GM23338 (cell line): ENCODE measurements at regions not wholly inside any gene's neighbourhood (a gene's known extent, or its start where the extent isn't known, plus 50 kb on each side); places are given as distances from the start of the nearest gene placed in this dataset.

ENCODE experiments used
- ATAC-seq: fragments of 200-7000 bp; cut with Tn5 transposase; 3 replicates; pipeline ENCODE4 v1.9.1; 2020
- DNase-seq: peaks from one replicate; pipeline ENCODE4 v3.0.0-alpha.2; 2015; ENCODE audit warnings: low spot score
- H2AFZ ChIP-seq: fragments of 200-600 bp; sonication (generic); 2 replicates; pipeline ENCODE4 v1.8.0; 2016; ENCODE audit warnings: antibody characterized with exemption, mild to moderate bottlenecking, moderate library complexity
- H3F3A ChIP-seq: fragments of 200-600 bp; sonication (generic); replicated peaks from 2 replicates; pipeline ENCODE4 v1.8.0; 2017; ENCODE audit warnings: antibody characterized with exemption, mixed run types, low read depth
- H3K27ac ChIP-seq: fragments of 200-600 bp; sonication (generic); 2 replicates; pipeline ENCODE4 v1.6.1; 2016; ENCODE audit warnings: low read depth
- H3K27me3 ChIP-seq: fragments of 200-600 bp; sonication (generic); 2 replicates; pipeline ENCODE4 v1.8.0; 2016; ENCODE audit warnings: mild to moderate bottlenecking, mixed run types, moderate library complexity; ENCODE audit not compliant: insufficient read depth
- H3K36me3 ChIP-seq: fragments of 200-600 bp; sonication (generic); 2 replicates; pipeline ENCODE4 v1.8.0; 2016; ENCODE audit warnings: mild to moderate bottlenecking; ENCODE audit not compliant: insufficient read depth
- H3K4me1 ChIP-seq: fragments of 200-600 bp; sonication (generic); 2 replicates; pipeline ENCODE4 v1.8.0; 2016; ENCODE audit warnings: mild to moderate bottlenecking, moderate library complexity; ENCODE audit not compliant: insufficient read depth
- H3K4me2 ChIP-seq: fragments of 200-600 bp; sonication (generic); 2 replicates; pipeline ENCODE4 v1.7.1; 2017; ENCODE audit warnings: mixed run types
- H3K4me3 ChIP-seq: fragments of 200-600 bp; sonication (generic); 2 replicates; pipeline ENCODE4 v1.6.1; 2016; ENCODE audit warnings: mixed run types
- H3K79me2 ChIP-seq: fragments of 200-600 bp; sonication (generic); replicated peaks from 2 replicates; pipeline ENCODE4 v1.8.0; 2017; ENCODE audit warnings: mild to moderate bottlenecking; ENCODE audit not compliant: insufficient read depth
- H3K9me2 ChIP-seq: fragments of 200-600 bp; sonication (generic); 2 replicates; pipeline ENCODE4 v1.8.0; 2017; ENCODE audit not compliant: insufficient read depth
- H4K20me1 ChIP-seq: fragments of 200-600 bp; sonication (generic); replicated peaks from 2 replicates; pipeline ENCODE4 v1.8.0; 2017; ENCODE audit warnings: mild to moderate bottlenecking; ENCODE audit not compliant: insufficient read depth
- H3K27ac Mint-ChIP-seq: 2 replicates; pipeline ENCODE4 v1.8.0; 2020; ENCODE audit warnings: inconsistent platforms, mild to moderate bottlenecking, moderate library complexity, mixed read lengths
- H3K27me3 Mint-ChIP-seq: 3 replicates; pipeline ENCODE4 v1.8.0; 2022; ENCODE audit warnings: low read depth, mild to moderate bottlenecking, moderate library complexity, mixed read lengths, inconsistent platforms; ENCODE audit not compliant: insufficient read depth, poor library complexity
- H3K36me3 Mint-ChIP-seq: 3 replicates; pipeline ENCODE4 v1.8.0; 2021; ENCODE audit warnings: low read depth, mild to moderate bottlenecking, inconsistent platforms, moderate library complexity, mixed read lengths
- H3K4me1 Mint-ChIP-seq: 3 replicates; pipeline ENCODE4 v1.8.0; 2020; ENCODE audit warnings: mild to moderate bottlenecking, inconsistent platforms, mixed read lengths
- H3K4me3 Mint-ChIP-seq: 3 replicates; pipeline ENCODE4 v1.8.0; 2021; ENCODE audit warnings: moderate library complexity, mild to moderate bottlenecking, inconsistent platforms, mixed read lengths
- H3K9me3 Mint-ChIP-seq: 3 replicates; pipeline ENCODE4 v1.8.0; 2020; ENCODE audit warnings: moderate library complexity, mild to moderate bottlenecking, inconsistent platforms, mixed read lengths
- NANOG ChIP-seq: IDR thresholded peaks from 2 replicates; pipeline ENCODE4 v1.6.1; 2016; ENCODE audit warnings: antibody characterized with exemption, borderline replicate concordance
- STAT1 ChIP-seq: IDR thresholded peaks from one replicate; pipeline ENCODE4 v1.6.1; 2016; ENCODE audit warnings: antibody characterized with exemption; ENCODE audit not compliant: unreplicated experiment
- TF ChIP-seq, protein P1 (sequence below), 2 experiments: fragments of 200-600 bp in 1 of 2; sonication (generic) in 1 of 2; conservative IDR thresholded peaks; 2 replicates each; pipeline versions ENCODE4 v1.5.1 to v1.6.1; 2016 to 2017; ENCODE audit warnings: antibody characterized with exemption in 2 of 2, low read depth in 2 of 2, mild to moderate bottlenecking in 2 of 2, moderate library complexity in 1 of 2
- TF ChIP-seq, protein P2 (sequence below): IDR thresholded peaks from one replicate; pipeline ENCODE4 v1.6.1; 2018; ENCODE audit warnings: antibody characterized with exemption; ENCODE audit not compliant: unreplicated experiment
- TF ChIP-seq, protein P3 (sequence below): IDR thresholded peaks from 2 replicates; pipeline ENCODE4 v1.6.1; 2016; ENCODE audit warnings: antibody characterized with exemption
- TF ChIP-seq, protein P4 (sequence below): fragments of 250-450 bp; sonication (Bioruptor Pico); IDR thresholded peaks from 2 replicates; pipeline ENCODE4 v1.5.0; 2020; ENCODE audit warnings: mild to moderate bottlenecking, moderate library complexity

DNA sequence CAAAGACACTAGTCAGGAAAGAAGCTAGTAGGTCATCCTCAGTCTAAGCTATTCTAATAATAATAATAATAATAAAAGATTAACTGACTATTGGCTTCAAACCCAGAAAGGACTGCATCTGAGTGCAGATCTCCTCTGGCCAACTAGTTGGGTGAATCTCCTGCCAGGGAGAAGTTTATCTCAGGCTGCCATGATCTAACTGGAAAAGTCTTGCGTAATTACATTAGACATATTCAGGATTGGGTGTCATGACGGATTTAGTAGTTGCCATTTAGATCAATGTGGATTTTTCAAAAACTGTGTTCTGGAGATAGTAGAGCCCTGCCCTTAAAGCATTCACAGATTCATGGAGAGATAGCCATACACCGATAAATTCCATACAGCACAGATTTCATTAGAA is 69.5 kb downstream of the KIF2B start:
- H2AFZ ChIP-seq: no peak overlapping the region
- no peaks in the 10 kb centered on the region for H3F3A ChIP-seq
- Mint-ChIP-seq H3K27ac (no peak overlapping the region), H3K27me3 (no peaks in the 10 kb centered on the region), H3K36me3 (peaks cover 5% of the 10 kb centered on the region; the same call in 1 of the 3 replicates), H3K9me3 (peaks cover 8% of the 10 kb centered on the region; the same call in 2 of the 3 replicates), H3K4me3 (no peak overlapping the region), H3K4me1 (no peaks in the 10 kb centered on the region)
- TF ChIP-seq STAT1 (no peak), NANOG (no peak)
- TF ChIP-seq, protein P1, sequence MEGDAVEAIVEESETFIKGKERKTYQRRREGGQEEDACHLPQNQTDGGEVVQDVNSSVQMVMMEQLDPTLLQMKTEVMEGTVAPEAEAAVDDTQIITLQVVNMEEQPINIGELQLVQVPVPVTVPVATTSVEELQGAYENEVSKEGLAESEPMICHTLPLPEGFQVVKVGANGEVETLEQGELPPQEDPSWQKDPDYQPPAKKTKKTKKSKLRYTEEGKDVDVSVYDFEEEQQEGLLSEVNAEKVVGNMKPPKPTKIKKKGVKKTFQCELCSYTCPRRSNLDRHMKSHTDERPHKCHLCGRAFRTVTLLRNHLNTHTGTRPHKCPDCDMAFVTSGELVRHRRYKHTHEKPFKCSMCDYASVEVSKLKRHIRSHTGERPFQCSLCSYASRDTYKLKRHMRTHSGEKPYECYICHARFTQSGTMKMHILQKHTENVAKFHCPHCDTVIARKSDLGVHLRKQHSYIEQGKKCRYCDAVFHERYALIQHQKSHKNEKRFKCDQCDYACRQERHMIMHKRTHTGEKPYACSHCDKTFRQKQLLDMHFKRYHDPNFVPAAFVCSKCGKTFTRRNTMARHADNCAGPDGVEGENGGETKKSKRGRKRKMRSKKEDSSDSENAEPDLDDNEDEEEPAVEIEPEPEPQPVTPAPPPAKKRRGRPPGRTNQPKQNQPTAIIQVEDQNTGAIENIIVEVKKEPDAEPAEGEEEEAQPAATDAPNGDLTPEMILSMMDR (conservative IDR thresholded peaks at IDR 0.05; ENCODE audit: low read depth in 2 of 2): no peak
- TF ChIP-seq, protein P2, sequence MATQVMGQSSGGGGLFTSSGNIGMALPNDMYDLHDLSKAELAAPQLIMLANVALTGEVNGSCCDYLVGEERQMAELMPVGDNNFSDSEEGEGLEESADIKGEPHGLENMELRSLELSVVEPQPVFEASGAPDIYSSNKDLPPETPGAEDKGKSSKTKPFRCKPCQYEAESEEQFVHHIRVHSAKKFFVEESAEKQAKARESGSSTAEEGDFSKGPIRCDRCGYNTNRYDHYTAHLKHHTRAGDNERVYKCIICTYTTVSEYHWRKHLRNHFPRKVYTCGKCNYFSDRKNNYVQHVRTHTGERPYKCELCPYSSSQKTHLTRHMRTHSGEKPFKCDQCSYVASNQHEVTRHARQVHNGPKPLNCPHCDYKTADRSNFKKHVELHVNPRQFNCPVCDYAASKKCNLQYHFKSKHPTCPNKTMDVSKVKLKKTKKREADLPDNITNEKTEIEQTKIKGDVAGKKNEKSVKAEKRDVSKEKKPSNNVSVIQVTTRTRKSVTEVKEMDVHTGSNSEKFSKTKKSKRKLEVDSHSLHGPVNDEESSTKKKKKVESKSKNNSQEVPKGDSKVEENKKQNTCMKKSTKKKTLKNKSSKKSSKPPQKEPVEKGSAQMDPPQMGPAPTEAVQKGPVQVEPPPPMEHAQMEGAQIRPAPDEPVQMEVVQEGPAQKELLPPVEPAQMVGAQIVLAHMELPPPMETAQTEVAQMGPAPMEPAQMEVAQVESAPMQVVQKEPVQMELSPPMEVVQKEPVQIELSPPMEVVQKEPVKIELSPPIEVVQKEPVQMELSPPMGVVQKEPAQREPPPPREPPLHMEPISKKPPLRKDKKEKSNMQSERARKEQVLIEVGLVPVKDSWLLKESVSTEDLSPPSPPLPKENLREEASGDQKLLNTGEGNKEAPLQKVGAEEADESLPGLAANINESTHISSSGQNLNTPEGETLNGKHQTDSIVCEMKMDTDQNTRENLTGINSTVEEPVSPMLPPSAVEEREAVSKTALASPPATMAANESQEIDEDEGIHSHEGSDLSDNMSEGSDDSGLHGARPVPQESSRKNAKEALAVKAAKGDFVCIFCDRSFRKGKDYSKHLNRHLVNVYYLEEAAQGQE: no peak
- TF ChIP-seq, protein P3, sequence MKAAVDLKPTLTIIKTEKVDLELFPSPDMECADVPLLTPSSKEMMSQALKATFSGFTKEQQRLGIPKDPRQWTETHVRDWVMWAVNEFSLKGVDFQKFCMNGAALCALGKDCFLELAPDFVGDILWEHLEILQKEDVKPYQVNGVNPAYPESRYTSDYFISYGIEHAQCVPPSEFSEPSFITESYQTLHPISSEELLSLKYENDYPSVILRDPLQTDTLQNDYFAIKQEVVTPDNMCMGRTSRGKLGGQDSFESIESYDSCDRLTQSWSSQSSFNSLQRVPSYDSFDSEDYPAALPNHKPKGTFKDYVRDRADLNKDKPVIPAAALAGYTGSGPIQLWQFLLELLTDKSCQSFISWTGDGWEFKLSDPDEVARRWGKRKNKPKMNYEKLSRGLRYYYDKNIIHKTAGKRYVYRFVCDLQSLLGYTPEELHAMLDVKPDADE: no peak
- TF ChIP-seq, protein P4, sequence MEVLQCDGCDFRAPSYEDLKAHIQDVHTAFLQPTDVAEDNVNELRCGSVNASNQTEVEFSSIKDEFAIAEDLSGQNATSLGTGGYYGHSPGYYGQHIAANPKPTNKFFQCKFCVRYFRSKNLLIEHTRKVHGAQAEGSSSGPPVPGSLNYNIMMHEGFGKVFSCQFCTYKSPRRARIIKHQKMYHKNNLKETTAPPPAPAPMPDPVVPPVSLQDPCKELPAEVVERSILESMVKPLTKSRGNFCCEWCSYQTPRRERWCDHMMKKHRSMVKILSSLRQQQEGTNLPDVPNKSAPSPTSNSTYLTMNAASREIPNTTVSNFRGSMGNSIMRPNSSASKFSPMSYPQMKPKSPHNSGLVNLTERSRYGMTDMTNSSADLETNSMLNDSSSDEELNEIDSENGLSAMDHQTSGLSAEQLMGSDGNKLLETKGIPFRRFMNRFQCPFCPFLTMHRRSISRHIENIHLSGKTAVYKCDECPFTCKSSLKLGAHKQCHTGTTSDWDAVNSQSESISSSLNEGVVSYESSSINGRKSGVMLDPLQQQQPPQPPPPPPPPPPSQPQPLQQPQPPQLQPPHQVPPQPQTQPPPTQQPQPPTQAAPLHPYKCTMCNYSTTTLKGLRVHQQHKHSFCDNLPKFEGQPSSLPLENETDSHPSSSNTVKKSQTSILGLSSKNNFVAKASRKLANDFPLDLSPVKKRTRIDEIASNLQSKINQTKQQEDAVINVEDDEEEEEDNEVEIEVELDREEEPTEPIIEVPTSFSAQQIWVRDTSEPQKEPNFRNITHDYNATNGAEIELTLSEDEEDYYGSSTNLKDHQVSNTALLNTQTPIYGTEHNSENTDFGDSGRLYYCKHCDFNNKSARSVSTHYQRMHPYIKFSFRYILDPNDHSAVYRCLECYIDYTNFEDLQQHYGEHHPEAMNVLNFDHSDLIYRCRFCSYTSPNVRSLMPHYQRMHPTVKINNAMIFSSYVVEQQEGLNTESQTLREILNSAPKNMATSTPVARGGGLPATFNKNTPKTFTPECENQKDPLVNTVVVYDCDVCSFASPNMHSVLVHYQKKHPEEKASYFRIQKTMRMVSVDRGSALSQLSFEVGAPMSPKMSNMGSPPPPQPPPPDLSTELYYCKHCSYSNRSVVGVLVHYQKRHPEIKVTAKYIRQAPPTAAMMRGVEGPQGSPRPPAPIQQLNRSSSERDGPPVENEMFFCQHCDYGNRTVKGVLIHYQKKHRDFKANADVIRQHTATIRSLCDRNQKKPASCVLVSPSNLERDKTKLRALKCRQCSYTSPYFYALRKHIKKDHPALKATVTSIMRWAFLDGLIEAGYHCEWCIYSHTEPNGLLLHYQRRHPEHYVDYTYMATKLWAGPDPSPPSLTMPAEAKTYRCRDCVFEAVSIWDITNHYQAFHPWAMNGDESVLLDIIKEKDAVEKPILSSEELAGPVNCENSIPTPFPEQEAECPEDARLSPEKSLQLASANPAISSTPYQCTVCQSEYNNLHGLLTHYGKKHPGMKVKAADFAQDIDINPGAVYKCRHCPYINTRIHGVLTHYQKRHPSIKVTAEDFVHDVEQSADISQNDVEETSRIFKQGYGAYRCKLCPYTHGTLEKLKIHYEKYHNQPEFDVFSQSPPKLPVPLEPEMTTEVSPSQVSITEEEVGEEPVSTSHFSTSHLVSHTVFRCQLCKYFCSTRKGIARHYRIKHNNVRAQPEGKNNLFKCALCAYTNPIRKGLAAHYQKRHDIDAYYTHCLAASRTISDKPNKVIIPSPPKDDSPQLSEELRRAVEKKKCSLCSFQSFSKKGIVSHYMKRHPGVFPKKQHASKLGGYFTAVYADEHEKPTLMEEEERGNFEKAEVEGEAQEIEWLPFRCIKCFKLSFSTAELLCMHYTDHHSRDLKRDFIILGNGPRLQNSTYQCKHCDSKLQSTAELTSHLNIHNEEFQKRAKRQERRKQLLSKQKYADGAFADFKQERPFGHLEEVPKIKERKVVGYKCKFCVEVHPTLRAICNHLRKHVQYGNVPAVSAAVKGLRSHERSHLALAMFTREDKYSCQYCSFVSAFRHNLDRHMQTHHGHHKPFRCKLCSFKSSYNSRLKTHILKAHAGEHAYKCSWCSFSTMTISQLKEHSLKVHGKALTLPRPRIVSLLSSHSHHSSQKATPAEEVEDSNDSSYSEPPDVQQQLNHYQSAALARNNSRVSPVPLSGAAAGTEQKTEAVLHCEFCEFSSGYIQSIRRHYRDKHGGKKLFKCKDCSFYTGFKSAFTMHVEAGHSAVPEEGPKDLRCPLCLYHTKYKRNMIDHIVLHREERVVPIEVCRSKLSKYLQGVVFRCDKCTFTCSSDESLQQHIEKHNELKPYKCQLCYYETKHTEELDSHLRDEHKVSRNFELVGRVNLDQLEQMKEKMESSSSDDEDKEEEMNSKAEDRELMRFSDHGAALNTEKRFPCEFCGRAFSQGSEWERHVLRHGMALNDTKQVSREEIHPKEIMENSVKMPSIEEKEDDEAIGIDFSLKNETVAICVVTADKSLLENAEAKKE (CRISPR knock-in tag): no peak
- DNase-seq: no peak
- H3K79me2 ChIP-seq: no peaks in the 10 kb centered on the region
- no peak overlapping the region for H3K4me2 ChIP-seq
- H3K27ac ChIP-seq: no peak overlapping the region
- no peaks in the 10 kb centered on the region for H4K20me1 ChIP-seq
- no peaks in the 10 kb centered on the region for H3K27me3 ChIP-seq
- ATAC-seq: no peak
- H3K4me3 ChIP-seq: no peak overlapping the region
- H3K4me1 ChIP-seq: no peaks in the 10 kb centered on the region
- no peaks in the 10 kb centered on the region for H3K36me3 ChIP-seq
- no peaks in the 10 kb centered on the region for H3K9me2 ChIP-seq
